DMS114 treated with DMSO at 0.1 percent for 48 hours (cell line): ENCODE measurements at regions not wholly inside any gene's neighbourhood (a gene's known extent, or its start where the extent isn't known, plus 50 kb on each side); places are given as distances from the start of the nearest gene placed in this dataset.
"Not testable (repeated sequence)": the region's sequence is repeated elsewhere in the genome, so short reads cannot be mapped to it uniquely, and the experiment has no call there.

Source experiments
- DNase-seq: peaks from one replicate; lab custom pipeline; 2025; ENCODE audit not compliant: unreplicated experiment; lab: John Stamatoyannopoulos, UW

DNA sequence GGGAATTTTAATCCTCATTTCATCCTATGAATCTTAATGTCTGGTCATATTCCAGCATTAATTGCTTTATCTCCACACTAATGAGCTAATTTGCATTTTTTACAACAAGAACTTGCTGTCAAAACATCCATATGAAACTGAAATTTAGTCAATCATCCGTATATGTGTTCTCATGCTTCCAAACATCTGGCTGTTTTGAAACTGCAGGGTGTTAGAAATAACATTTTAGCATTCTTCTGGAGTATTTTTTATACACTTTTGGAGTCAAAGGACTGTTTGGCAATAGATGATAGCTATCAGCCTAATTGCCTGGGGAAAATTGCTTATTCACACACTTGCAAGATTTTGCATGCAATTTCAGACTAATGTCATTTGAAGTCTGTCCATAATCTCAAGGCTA is 1639.3 kb downstream of the KCNT2 start:
- DNase-seq: no peak

- no peak for DNase-seq
Observed at GRCh38 chr1:194959795-194960194, 1648.4 kb downstream of the KCNT2 start.

DNA sequence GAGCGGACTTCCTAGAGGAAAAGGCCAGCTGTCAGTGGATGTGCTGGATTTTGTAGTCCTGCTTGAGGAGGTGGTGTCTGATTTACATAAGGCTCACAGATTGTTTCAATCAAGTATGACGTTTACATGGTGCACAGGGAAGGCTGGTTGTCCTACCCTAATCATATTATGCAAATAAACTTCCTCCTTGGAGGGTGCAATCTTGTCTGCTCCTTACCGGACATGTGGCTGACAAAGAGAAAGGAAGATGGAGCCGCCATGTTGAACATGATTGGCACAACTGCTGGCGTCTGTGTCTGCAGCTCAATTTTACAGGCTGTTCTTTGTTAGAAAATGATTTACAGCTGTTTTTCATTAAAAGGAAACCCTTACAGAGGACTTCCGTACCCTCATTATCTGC is 1656.1 kb downstream of the KCNT2 start:
- DNase-seq: no peak

DNA sequence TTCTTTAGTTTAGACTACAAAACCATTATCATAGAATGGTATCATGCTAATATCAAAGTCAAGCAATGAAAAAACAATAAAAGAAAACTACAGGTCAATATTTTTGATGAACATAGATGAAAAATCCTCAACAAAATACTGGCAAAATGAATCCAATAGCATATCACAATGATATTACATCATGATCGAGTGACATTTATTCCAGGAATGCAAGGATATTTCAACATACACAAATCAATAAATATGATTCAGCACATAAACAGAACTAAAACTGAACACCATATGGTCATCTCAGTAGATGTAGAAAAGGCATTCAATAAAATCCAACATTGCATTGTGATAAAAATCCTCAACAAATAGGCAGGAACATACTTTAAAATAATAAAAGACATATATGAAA is 1657.7 kb downstream of the KCNT2 start:
- DNase-seq: no peak

DNA sequence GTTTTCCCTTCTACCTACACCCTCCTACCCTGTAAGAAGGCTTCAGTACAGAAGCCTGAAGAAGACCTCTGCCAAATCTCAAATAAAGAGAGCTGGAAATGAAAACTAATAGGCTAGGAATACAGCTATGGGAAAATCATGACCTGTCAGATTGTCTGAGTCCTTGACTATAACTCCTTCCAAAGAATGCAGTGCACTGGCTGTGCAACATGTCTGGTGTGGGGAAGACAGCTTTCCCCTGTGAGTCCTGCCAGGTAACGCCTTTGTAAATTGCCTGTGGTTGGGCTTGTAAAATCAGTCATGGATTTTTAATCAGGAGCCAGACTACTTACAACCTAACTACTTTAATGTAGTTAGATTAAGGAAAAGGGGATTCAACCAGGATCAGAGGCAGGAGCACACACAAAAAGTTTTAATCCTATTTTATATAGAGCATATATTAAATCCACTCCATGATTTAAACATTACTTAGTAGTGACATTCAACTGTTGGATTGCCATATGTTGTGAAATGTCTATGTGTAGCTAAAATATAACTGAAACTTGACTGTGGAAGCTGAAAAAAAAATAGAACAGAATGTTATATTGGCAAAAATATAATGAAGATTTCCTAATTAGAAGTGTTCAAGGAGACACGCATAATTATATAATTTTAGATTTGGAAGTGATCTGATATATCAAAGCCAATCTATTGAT is 1667.8 kb downstream of the KCNT2 start:
- DNase-seq: no peak

GRCh38 chr1:194935864-194936263 is 1672.4 kb downstream of the KCNT2 start:
- no peak for DNase-seq

DNA sequence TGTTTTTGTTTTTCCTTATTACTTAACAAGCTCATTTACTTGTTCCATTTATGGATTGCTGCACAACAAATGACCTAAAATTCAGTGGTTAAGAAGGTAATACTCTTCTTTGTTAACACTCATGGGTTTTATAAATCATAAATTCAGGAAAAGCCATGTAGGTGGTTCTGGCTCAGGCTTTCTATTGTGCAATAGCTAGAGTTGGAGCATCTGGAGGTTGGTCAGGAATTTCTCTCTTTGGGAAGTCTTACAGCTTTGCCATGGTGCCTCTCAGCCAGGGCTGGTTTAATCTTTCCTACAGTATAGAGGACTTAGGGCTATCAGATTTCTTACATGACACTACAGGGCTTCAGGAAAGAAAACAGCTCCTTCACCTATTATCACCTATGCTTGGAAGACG is 1677.1 kb downstream of the KCNT2 start:
- no peak for DNase-seq

- no peak for DNase-seq
Observed at GRCh38 chr1:194930132-194930531, 1678.1 kb downstream of the KCNT2 start.

DNA sequence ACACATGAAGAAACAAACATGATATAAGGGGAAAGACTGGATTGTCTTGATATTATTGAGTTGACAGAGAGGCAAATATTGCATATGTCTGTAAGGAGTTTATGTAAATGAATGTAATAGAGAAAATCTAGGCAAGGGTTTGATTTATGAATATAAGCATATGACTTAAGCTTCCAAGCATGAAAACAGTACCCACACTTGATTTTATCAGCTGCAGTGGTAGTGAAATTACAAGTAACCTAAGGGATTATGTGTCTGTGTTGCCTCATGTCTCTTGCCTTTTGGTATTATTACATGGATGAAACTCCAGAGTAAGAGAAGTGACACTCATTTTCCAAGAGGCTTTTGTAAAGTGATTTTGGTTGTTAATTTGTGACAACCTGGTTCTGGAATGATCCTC is 1678.9 kb downstream of the KCNT2 start:
- DNase-seq: no peak

GRCh38 chr1:194919146-194919545 is 1689.1 kb downstream of the KCNT2 start:
- DNase-seq: no peak

GRCh38 chr1:194917769-194918168 is 1690.5 kb downstream of the KCNT2 start:
- DNase-seq: no peak

DNA sequence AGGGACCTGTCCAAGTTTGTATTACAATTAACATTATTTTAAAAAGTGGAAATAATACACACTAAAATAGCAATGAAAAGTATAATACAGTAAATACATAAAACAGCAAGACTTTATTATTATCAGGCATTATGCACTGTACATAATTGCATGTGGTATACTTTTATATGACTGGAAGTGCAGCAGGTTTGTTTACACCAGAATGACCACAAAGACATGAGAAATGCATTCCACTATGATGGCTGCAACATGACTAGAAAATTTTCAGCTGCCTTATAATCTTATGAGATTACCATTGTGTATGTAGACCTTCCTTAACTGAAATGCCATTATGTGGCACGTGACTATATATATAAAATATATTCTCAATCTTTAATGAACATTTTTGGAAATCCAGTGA is 1699.6 kb downstream of the KCNT2 start:
- no peak for DNase-seq

GRCh38 chr1:194903524-194903923 is 1704.7 kb downstream of the KCNT2 start:
- no peak for DNase-seq

GRCh38 chr1:194889310-194889709 is 1702.9 kb upstream of the B3GALT2 start:
- no peak for DNase-seq

DNA sequence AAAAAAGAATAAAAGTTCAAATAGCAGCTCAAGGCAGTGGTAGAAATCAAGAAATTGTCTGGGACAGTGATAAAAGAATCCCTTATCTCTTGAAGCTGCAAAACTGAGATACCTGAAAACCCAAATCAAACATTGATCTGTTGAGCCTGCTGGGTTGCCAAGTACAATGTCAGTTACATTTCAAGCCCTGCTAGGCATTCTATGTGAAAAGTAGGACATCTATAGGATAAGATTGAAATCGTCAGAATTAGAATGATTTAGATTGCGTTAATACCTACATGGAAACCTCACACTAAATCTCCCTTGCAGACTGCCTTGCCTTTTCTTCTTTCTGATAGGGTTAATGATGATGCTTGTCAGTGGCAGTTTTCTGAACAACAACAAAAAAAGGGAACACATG is 1684.4 kb upstream of the B3GALT2 start:
- DNase-seq: no peak

GRCh38 chr1:194866153-194866552 is 1679.7 kb upstream of the B3GALT2 start:
- DNase-seq: no peak

DNA sequence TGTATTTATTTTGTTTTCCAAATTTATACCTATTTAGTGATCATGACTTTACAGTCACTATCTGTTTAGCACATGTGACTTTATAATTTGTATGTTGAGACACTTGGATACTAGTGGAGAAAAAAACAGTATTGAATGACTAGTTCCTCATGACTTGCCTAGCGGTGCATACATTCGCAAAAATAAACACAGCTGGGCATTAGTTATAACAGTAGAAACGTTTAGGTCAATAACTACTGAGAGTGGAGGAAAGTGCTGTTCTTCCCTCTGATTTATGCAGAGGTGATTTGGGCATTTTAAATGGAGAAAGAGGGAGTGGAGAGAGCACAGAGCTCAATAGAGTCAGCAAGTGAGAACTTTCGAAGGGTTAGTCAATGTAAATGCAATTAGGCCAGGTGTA is 1679.0 kb upstream of the B3GALT2 start:
- DNase-seq: no peak

GRCh38 chr1:194862129-194862528 is 1675.7 kb upstream of the B3GALT2 start:
- no peak for DNase-seq

GRCh38 chr1:194860248-194861201 is 1674.1 kb upstream of the B3GALT2 start:
- no peak for DNase-seq

DNA sequence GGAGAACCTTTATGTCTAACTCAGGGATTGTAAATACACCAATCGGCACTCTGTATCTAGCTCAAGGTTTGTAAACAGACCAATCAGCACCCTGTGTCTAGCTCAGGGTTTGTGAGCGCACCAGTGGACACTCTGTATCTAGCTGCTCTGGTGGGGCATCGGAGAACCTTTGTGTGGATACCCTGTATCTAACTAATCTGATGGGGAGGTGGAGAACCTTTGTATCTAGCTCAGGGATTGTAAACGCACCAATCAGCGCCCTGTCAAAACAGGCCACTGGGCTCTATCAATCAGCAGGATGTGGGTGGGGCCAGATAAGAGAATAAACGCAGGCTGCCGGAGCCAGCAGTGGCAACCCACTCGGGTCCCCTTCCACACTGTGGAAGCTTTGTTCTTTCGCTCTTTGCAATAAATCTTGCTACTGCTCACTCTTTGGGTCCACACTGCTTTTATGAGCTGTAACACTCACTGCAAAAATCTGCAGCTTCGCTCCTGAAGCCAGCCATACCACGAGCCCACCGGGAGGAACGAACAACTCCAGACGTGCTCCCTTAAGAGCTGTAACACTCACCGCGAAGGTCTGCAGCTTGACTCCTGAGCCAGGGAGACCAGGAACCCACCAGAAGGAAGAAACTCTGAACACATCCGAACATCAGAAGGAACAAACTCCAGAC is 1673.2 kb upstream of the B3GALT2 start:
- not testable (repeated sequence) for DNase-seq

GRCh38 chr1:194858811-194859480 is 1672.5 kb upstream of the B3GALT2 start:
- not testable (repeated sequence) for DNase-seq
